A549 (cell line): ENCODE measurements at regions not wholly inside any gene's neighbourhood (a gene's known extent, or its start where the extent isn't known, plus 50 kb on each side); places are given as distances from the start of the nearest gene placed in this dataset.

Experiments used
- ATAC-seq, 2 experiments: fragments of 200-7000 bp in 1 of 2; fragments of >200 bp in 1 of 2; cut with Nextera tagmentation in 1 of 2; cut with Tn5 transposase in 1 of 2; 3 replicates each; pipeline versions ENCODE4 v1.8.0 to v1.9.1; 2018 to 2020; ENCODE audit warnings: mild to moderate bottlenecking in 1 of 2, moderate library complexity in 1 of 2
- CTCF ChIA-PET: fragments of 300-600 bp; sonication (Branson Sonifier 250); formaldehyde crosslinking; extraction: SDS; loops from one replicate; lab custom pipeline; 2021; ENCODE audit warnings: antibody characterized with exemption, inconsistent platforms; lab: Yijun Ruan, JAX
- POLR2A ChIA-PET: fragments of 350-600 bp; formaldehyde crosslinking; extraction: SDS; loops from one replicate; lab custom pipeline; 2021; ENCODE audit warnings: antibody characterized with exemption, inconsistent platforms; lab: Yijun Ruan, JAX
- DNase-seq, 2 experiments: peaks; one replicate each; pipeline versions ENCODE4 v3.0.0 to v3.0.0-alpha.2; 2011 to 2016; ENCODE audit warnings: low read depth in 1 of 2, low spot score in 1 of 2
- FAIRE-seq: peaks from 2 replicates; lab custom pipeline; 2011; peaks lifted over from hg19 to GRCh38; lab: Jason Lieb, UNC
- H3K27ac ChIP-seq, 2 experiments: fragments of >200 bp; sonication (Bioruptor Twin); formaldehyde crosslinking; 3 replicates each; pipeline ENCODE4 v1.5.1; 2016 to 2017
- H3K4me1 ChIP-seq: fragments of >200 bp; sonication (Bioruptor Twin); formaldehyde crosslinking; 3 replicates; pipeline ENCODE4 v1.6.1; 2016
- H3K4me2 ChIP-seq: fragments of >200 bp; sonication (Bioruptor Twin); formaldehyde crosslinking; 3 replicates; pipeline ENCODE4 v1.6.1; 2016
- H3K4me3 ChIP-seq: fragments of >200 bp; sonication (Bioruptor Twin); formaldehyde crosslinking; 3 replicates; pipeline ENCODE4 v1.5.1; 2016
- H3K9me3 ChIP-seq: fragments of >200 bp; sonication (Bioruptor Twin); formaldehyde crosslinking; 3 replicates; pipeline ENCODE4 v1.6.1; 2016
- ATOH8 ChIP-seq: fragments of 250-450 bp; sonication (Bioruptor Pico); IDR thresholded peaks from 2 replicates; pipeline ENCODE4 v1.5.0; 2020; ENCODE audit warnings: low read depth, mild to moderate bottlenecking, moderate library complexity
- BHLHE40 ChIP-seq: IDR thresholded peaks from 2 replicates; pipeline ENCODE4 v1.6.1; 2012; ENCODE audit warnings: low read depth, low read length, inconsistent platforms
- CBX8 ChIP-seq: fragments of 200-600 bp; sonication (generic); IDR thresholded peaks from 2 replicates; pipeline ENCODE4 v1.6.1; 2016
- E2F6 ChIP-seq: IDR thresholded peaks from 2 replicates; pipeline ENCODE4 v1.6.1; 2012; ENCODE audit warnings: low read depth, borderline replicate concordance
- EHF ChIP-seq: fragments of 250-450 bp; sonication (Bioruptor Pico); IDR thresholded peaks from 2 replicates; pipeline ENCODE4 v1.5.0; 2020; ENCODE audit warnings: mild to moderate bottlenecking
- EHMT2 ChIP-seq: fragments of 200-600 bp; sonication (generic); IDR thresholded peaks from 2 replicates; pipeline ENCODE4 v1.6.1; 2016; ENCODE audit warnings: antibody characterized with exemption, low read depth, mild to moderate bottlenecking, moderate library complexity
- EP300 ChIP-seq, 2 experiments: fragments of >200 bp; sonication (Bioruptor Twin); formaldehyde crosslinking; IDR thresholded peaks; 2 replicates in 1 of 2; 3 replicates in 1 of 2; pipeline ENCODE4 v1.6.1; 2016 to 2017
- FOSB ChIP-seq: fragments of 250-450 bp; sonication (Bioruptor Pico); IDR thresholded peaks from 2 replicates; pipeline ENCODE4 v1.5.0; 2020; ENCODE audit warnings: mild to moderate bottlenecking, moderate library complexity
- FOXS1 ChIP-seq: fragments of 250-450 bp; sonication (Bioruptor Pico); IDR thresholded peaks from 2 replicates; pipeline ENCODE4 v1.5.0; 2020; ENCODE audit warnings: mild to moderate bottlenecking, moderate library complexity
- HEYL ChIP-seq: fragments of 250-450 bp; sonication (Bioruptor Pico); IDR thresholded peaks from 2 replicates; pipeline ENCODE4 v1.8.0; 2021; ENCODE audit warnings: mild to moderate bottlenecking, moderate library complexity
- HMGXB4 ChIP-seq: fragments of 250-450 bp; sonication (Bioruptor Pico); IDR thresholded peaks from 2 replicates; pipeline ENCODE4 v1.5.0; 2021; ENCODE audit warnings: mild to moderate bottlenecking, moderate library complexity, borderline replicate concordance
- HOXB13 ChIP-seq: fragments of 250-450 bp; sonication (Bioruptor Pico); IDR thresholded peaks from 2 replicates; pipeline ENCODE4 v1.5.0; 2020; ENCODE audit warnings: low read depth, mild to moderate bottlenecking, moderate library complexity
- HOXB5 ChIP-seq: fragments of 250-450 bp; sonication (Bioruptor Pico); IDR thresholded peaks from 2 replicates; pipeline ENCODE4 v1.5.0; 2020; ENCODE audit warnings: mild to moderate bottlenecking, moderate library complexity
- JUNB ChIP-seq: fragments of >200 bp; sonication (Bioruptor Twin); formaldehyde crosslinking; IDR thresholded peaks from 2 replicates; pipeline ENCODE4 v1.6.1; 2016
- NR3C1 ChIP-seq: fragments of >200 bp; sonication (Bioruptor Twin); formaldehyde crosslinking; IDR thresholded peaks from 3 replicates; pipeline ENCODE4 v1.6.1; 2017
- RARB ChIP-seq: fragments of 250-450 bp; sonication (Bioruptor Pico); IDR thresholded peaks from 2 replicates; pipeline ENCODE4 v1.8.0; 2021; ENCODE audit warnings: mild to moderate bottlenecking, moderate library complexity
- REST ChIP-seq: fragments of 200-600 bp; sonication (generic); IDR thresholded peaks from 2 replicates; pipeline ENCODE4 v1.6.1; 2016; ENCODE audit warnings: antibody characterized with exemption, mild to moderate bottlenecking, moderate library complexity
- SMC3 ChIP-seq: fragments of >200 bp; sonication (Bioruptor Twin); formaldehyde crosslinking; IDR thresholded peaks from 3 replicates; pipeline ENCODE4 v1.6.1; 2018; ENCODE audit warnings: inconsistent platforms
- SREBF2 ChIP-seq: fragments of 450-650 bp; IDR thresholded peaks from 2 replicates; pipeline ENCODE4 v1.6.1; 2014; ENCODE audit warnings: mild to moderate bottlenecking, moderate library complexity
- TP53 ChIP-seq: fragments of 250-450 bp; sonication (Bioruptor Pico); IDR thresholded peaks from 2 replicates; pipeline ENCODE4 v1.5.0; 2021; ENCODE audit warnings: mild to moderate bottlenecking, moderate library complexity
- ZC3H11A ChIP-seq: fragments of 450-650 bp; IDR thresholded peaks from 2 replicates; pipeline ENCODE4 v1.6.1; 2014; ENCODE audit warnings: antibody characterized with exemption, mild to moderate bottlenecking
- ZFP36 ChIP-seq: fragments of 450-650 bp; IDR thresholded peaks from 2 replicates; pipeline ENCODE4 v1.6.1; 2014; ENCODE audit warnings: borderline replicate concordance; ENCODE audit not compliant: partially characterized antibody
- ZSCAN20 ChIP-seq: fragments of 250-450 bp; sonication (Bioruptor Pico); IDR thresholded peaks from 2 replicates; pipeline ENCODE4 v1.8.0; 2022; ENCODE audit warnings: mild to moderate bottlenecking, moderate library complexity
- WGBS: methylation state at CpG from one replicate; pipeline ENCODE4 v1.1.6; 2017; ENCODE audit errors: missing lambda C conversion rate; 5-methylcytosine and 5-hydroxymethylcytosine counted together

- 63% methylated on average over 7 of the region's 9 CpGs for WGBS
- POLR2A ChIA-PET, result no interaction called here
- FAIRE-seq (no peak), ATAC-seq (no peak), DNase-seq (no peak)
- CTCF ChIA-PET, result no interaction called here
- Histone ChIP-seq H3K9me3 (no peaks in the 10 kb centered on the region), H3K4me1 (no peaks in the 10 kb centered on the region), H3K4me3 (no peak overlapping the region), H3K4me2 (no peak overlapping the region), H3K27ac (no peak overlapping the region)
- TF ChIP-seq ATOH8 (CRISPR knock-in tag), result no peak
- no peak for TF ChIP-seq FOSB (CRISPR knock-in tag)
- no peak for TF ChIP-seq EHF (CRISPR knock-in tag)
These were observed 213.2 kb downstream of the LY86 start for GRCh38 chr6:6801635-6802218.

GRCh38 chr6:6803180-6803977, 214.9 kb downstream of the LY86 start:
- Histone ChIP-seq H3K4me1 (no peaks in the 10 kb centered on the region), H3K4me3 (no peak overlapping the region), H3K9me3 (no peaks in the 10 kb centered on the region), H3K27ac (no peak overlapping the region), H3K4me2 (no peak overlapping the region)
- WGBS, result 52% methylated on average over 16 of the region's 18 CpGs
- ChIA-PET CTCF (interaction anchor here (0.5 kb wide), 1 partner anchor 706 kb away, joined by 3 read pairs; no protein-coding TSS in a partner anchor), POLR2A (no interaction called here)
- no peak for TF ChIP-seq SMC3
- TF ChIP-seq NR3C1, result no peak
- TF ChIP-seq SREBF2, result no peak
- TF ChIP-seq EP300 (IDR thresholded peaks at IDR 0.05), result no peak
- no peak for TF ChIP-seq ZSCAN20 (CRISPR knock-in tag)
- no peak for TF ChIP-seq HOXB13
- no peak for TF ChIP-seq ZFP36
- TF ChIP-seq E2F6, result no peak
- TF ChIP-seq HEYL (CRISPR knock-in tag), result no peak
- TF ChIP-seq BHLHE40, result no peak
- no peak for FAIRE-seq
- peak in 1 of 2 experiments; percentile 41; a peak in 1 of 6 replicates for ATAC-seq
- peak in 1 of 2 experiments; percentile 18 for DNase-seq

- no peak for ATAC-seq
- Histone ChIP-seq H3K4me2 (no peak overlapping the region), H3K9me3 (no peaks in the 10 kb centered on the region), H3K27ac (no peak overlapping the region), H3K4me1 (no peaks in the 10 kb centered on the region), H3K4me3 (no peak overlapping the region)
- ChIA-PET POLR2A (no interaction called here), CTCF (interaction anchor here (1.3 kb wide), 1 partner anchor 69 kb away, joined by 3 read pairs; no protein-coding TSS in a partner anchor)
- no peak for FAIRE-seq
- no peak for DNase-seq
- 86% methylated on average over 5 of the region's 8 CpGs for WGBS
- TF ChIP-seq ZC3H11A (no peak), REST (no peak), FOXS1 (CRISPR knock-in tag) (no peak), EHF (CRISPR knock-in tag) (no peak), HOXB13 (no peak), HMGXB4 (CRISPR knock-in tag) (no peak), TP53 (CRISPR knock-in tag) (no peak), FOSB (CRISPR knock-in tag) (no peak), HOXB5 (CRISPR knock-in tag) (no peak), SREBF2 (no peak), CBX8 (no peak), JUNB (no peak), EHMT2 (no peak), RARB (CRISPR knock-in tag) (no peak)
These were observed 216.5 kb downstream of the LY86 start for GRCh38 chr6:6804843-6805615.
